ENCODE measurements at regions not wholly inside any gene's neighbourhood (a gene's known extent, or its start where the extent isn't known, plus 50 kb on each side); places are given as distances from the start of the nearest gene placed in this dataset.

DNA sequence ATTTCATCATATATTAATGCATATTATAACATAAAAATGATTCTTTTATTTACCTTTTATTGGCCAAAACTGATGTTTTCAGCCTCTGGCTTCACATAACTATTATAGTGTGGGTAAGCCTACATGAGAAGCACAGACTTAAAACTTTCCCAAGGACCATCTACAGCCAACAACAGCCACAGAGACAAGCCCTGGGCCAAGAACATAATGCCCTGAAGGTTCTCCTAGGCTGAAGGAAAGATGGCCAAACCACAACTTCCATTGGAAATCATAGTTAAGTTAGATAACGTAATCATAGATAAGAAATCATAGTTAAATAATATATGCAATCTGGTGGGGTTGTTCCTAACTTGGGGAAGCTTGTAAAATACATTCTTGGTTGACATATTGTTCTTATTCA, 280.0 kb upstream of the EMCN start:
- no peak for TF ChIP-seq POLR2A (IDR thresholded peaks at IDR 0.05; ENCODE audit: low read length)
- TF ChIP-seq GATA1 (IDR thresholded peaks at IDR 0.05; ENCODE audit: low read depth, low read length): no peak

Measured in erythroblast (primary cell).